ENCODE measurements at regions not wholly inside any gene's neighbourhood (a gene's known extent, or its start where the extent isn't known, plus 50 kb on each side); places are given as distances from the start of the nearest gene placed in this dataset.

DNA sequence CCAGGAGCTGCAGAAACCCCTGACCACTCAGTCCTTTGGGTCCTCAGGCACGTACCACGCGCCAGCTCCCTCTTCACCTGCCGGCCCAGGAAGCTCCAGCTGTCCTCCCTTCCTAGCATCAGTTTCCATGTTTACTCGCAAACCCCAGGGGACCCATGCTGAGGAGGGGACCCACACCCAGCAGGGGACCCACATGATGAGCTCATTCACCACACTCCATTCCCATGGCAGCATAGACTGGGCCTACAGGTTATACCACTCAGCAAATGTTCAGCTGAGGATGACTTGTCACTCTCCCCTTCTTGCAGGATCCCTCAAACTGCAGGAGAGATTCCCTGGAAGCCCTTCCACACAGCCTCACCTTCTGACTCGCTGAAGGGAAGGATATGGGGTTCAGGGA, 73.5 kb upstream of the GALNT10 start:
- TF ChIP-seq RAD21 (IDR thresholded peaks at IDR 0.05) (no peak), NR2F2 (IDR thresholded peaks at IDR 0.05) (no peak), TAF1 (conservative IDR thresholded peaks at IDR 0.05) (no peak)
- TF ChIP-seq, protein P1, sequence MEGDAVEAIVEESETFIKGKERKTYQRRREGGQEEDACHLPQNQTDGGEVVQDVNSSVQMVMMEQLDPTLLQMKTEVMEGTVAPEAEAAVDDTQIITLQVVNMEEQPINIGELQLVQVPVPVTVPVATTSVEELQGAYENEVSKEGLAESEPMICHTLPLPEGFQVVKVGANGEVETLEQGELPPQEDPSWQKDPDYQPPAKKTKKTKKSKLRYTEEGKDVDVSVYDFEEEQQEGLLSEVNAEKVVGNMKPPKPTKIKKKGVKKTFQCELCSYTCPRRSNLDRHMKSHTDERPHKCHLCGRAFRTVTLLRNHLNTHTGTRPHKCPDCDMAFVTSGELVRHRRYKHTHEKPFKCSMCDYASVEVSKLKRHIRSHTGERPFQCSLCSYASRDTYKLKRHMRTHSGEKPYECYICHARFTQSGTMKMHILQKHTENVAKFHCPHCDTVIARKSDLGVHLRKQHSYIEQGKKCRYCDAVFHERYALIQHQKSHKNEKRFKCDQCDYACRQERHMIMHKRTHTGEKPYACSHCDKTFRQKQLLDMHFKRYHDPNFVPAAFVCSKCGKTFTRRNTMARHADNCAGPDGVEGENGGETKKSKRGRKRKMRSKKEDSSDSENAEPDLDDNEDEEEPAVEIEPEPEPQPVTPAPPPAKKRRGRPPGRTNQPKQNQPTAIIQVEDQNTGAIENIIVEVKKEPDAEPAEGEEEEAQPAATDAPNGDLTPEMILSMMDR (IDR thresholded peaks at IDR 0.05; ENCODE audit: low read depth, low read length, missing input control): no peak

Data from liver (tissue), 3 donors.